Stimulated activated CD4-positive, alpha-beta T cell treated with anti-CD3 and anti-CD28 coated beads, Interleukin-12 subunit alpha, Interleukin-12 subunit beta, amount 100 ng/mL, for 48 hours (primary cell): ENCODE measurements at regions not wholly inside any gene's neighbourhood (a gene's known extent, or its start where the extent isn't known, plus 50 kb on each side); places are given as distances from the start of the nearest gene placed in this dataset.

ENCODE experiments used
- DNase-seq, 3 donors: peaks; one replicate each; pipeline ENCODE4 v3.0.0-alpha.2; 2020; ENCODE audit warnings: low read depth in 2 of 3, low spot score in 1 of 3

DNA sequence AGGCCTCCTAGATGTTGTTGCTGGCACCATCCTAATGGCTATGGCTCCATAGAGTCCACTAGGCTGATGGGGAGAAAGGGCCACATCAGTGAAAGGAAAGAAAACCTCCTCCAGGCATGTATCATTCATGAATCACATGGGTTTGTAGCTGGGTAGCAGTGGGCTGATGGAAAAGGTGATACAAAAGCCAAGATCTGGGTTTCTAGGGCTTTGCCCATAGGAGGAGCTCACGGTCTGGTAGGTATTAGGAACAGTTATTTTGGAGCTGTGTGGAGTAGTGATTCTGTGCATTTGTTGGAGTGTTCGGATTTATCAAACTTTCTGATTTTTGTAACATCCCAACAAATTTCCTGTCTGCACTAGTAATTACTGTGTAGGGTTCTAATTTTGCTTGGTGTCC is 259.2 kb downstream of the SLC4A3 start:
- no peak for DNase-seq

DNA sequence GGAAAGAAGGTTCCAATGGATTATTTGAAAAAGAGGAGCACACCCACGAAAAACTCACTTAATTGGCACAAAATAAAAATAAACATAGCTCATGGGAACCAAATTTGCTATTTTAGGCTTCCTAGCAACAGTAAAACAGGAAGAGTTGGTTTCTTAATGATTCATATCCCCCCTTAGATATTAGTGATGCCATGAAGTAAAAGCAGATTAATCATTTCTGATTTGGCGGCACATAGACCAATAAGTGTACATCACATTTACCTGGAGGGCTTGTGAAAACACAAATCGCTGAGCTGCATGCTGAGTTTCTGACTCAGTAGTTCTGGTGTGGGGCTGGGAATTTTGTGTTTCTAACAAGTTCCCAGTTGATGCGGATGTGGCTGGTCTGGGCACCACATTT is 260.4 kb downstream of the SLC4A3 start:
- no peak for DNase-seq

DNA sequence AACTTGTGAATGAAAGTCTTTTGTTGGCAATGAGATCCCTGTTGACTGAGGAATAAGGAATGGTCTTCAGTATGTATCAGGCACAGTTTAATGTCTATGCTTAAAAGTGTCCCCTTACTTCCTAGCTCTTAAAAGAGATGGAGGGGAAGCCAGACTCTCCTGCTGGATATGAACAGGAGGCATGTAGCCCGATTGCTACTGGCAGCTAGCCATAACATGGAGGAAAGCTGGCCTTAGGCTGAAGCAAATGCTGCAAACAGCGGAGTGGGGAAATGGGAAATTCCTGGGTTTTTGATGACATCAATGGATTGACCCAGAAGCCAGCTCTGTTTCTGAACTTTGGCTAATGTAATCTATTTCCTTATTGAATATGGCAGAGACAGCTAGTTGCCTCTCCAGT is 266.1 kb downstream of the SLC4A3 start:
- DNase-seq = no peak

- no peak for DNase-seq
Measured at GRCh38 chr2:219897456-219897855, 270.0 kb downstream of the SLC4A3 start.

DNA sequence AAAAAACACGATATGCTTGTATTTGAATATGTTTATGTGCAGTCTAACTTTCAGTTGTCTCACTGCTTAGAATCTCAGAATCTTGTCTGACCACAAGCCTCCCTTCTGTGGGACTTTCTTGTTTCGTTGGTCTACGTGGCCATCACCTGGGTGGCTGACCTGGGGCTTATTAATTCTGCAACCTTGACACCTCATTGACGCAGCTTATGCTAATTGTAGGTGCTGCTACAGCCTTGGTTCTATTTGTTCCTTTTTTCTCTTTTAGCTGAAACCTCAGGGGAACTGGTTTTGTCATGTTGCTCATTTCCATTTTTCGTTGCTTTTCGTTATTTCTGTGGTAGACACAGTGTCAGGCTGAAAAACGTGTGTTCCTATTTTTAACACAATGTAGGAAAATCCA is 273.7 kb downstream of the SLC4A3 start:
- no peak for DNase-seq

- DNase-seq = no peak
Measured at GRCh38 chr2:219902891-219903552, 275.6 kb downstream of the SLC4A3 start.

DNA sequence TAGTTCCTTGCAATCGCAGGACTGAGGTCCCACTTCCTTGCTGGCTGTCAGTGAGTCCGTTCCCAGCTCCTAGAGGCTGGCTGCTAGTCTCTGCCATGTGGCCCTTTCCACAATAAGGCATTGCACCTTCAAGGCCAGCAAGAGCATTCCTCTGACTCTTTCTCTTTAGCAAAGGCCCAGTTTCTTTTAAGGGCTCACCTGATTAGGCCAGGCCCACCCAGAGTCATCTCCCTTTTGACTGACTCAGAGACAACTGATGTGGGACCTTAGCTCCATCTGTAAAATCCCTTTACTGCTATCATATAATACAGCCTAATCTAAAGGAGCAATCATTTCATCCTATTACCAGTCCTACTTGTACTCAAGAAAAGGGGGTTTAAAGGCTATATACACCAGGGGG is 278.2 kb downstream of the SLC4A3 start:
- DNase-seq = no peak

DNA sequence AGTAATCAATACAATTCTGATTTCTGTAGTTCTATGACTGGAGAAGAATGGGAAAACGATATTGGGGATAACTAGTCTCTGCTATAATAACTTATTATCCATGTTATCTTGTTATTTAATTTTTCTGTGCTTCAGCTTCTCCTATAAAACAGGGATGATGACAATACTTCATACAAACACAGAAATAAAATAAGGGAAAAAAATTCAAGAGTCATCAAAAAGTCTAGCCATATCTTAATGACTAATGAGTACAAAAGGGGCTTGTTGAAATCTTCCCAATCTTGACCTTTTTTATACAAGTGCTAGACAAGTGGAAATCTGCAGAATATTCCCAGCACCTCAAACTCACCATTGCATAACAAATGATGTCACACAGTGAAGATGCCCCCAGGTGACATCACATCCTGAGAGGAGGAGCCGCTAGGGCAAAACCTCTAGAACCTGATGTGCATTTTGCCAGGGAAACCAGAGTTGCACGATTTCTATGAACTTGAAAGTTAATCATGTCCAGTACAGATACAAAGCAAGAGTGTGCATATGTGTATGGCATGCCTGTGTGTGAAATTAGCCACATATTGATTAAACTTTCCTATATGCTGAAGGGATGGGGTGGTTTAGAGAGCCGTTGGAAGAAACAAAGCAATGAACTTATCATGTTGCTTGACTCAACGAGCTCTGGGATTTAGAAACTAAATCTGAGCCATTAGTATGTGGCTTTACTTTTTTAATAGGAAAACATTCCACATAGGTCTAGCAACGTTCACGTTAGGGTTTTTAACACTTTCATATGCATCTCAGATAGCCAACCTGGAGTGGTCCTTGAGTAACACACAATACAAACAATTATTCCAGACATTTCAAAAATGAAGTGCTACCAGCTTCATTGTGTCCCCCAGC is 278.9 kb downstream of the SLC4A3 start:
- no peak for DNase-seq

GRCh38 chr2:219907011-219907365 is 279.6 kb downstream of the SLC4A3 start:
- DNase-seq = no peak

GRCh38 chr2:219908538-219908937 is 281.1 kb downstream of the SLC4A3 start:
- DNase-seq = no peak

GRCh38 chr2:219911541-219911940 is 284.1 kb downstream of the SLC4A3 start:
- no peak for DNase-seq

DNA sequence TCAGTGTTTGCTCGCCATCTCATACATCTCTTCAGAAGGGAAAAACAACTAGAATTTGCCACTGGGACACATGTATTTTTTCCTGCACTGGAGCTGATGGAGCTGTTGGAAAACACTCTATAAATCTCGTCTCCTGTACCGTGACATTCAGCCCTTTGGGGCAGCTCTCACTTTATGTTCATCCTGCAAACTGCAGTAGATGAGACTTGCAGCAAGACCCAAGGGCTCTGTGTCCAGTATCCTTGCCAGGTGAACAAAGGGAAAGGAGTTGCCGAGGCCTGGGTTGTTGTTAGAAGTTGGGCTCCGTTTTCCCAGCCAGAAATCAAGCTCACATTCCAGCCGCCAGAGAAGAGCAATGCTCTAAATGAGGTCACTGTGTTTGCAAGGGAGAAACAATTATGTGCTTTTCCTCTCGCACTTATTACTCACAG is 285.1 kb downstream of the SLC4A3 start:
- DNase-seq = no peak

- DNase-seq = no peak
Measured at GRCh38 chr2:219914577-219914976, 287.1 kb downstream of the SLC4A3 start.

GRCh38 chr2:219916281-219916680 is 288.9 kb downstream of the SLC4A3 start:
- DNase-seq = no peak

GRCh38 chr2:219916726-219917440 is 289.5 kb downstream of the SLC4A3 start:
- no peak for DNase-seq

GRCh38 chr2:219918254-219918653 is 290.8 kb downstream of the SLC4A3 start:
- DNase-seq = no peak

DNA sequence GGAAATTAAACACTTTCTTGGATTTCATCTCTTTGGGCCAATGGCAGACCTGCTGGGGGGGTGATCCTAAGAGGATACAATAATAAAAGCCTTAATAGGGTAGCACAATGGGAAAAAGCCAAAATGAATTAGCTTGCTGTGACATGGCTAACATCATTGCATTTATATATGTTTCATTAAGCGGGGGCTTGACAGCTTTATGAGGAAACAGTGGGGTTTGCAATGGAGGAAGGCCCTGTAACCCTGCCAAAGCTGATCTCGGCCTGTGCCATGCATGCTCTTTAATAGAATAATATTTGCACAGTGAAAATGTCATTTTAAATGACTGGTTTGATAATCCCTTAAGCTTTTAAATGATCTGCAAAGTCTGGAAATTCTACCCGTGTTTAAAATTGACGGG is 291.5 kb downstream of the SLC4A3 start:
- no peak for DNase-seq

GRCh38 chr2:219919506-219919905 is 292.1 kb downstream of the SLC4A3 start:
- no peak for DNase-seq

DNA sequence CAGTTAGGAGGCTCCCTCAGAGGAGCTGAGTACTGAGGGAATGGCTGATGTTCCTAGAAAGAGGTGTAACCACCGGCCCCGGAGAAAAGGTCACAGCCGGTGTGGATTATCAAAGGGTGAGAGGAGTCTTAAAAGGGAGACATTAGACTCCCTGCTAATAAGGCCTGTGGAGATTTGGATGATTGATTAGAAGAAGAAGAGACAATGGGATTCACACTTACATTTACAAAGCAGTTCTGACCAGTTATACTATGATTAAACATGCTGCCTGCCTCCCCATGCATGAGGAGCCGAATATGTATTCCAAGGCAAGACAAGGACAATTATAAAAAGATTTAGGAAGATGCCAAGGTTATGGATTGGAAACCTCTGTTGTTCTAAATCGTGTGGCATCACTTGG is 302.4 kb downstream of the SLC4A3 start:
- DNase-seq = no peak

- no peak for DNase-seq
Measured at GRCh38 chr2:219939647-219940046, 312.2 kb downstream of the SLC4A3 start.

DNA sequence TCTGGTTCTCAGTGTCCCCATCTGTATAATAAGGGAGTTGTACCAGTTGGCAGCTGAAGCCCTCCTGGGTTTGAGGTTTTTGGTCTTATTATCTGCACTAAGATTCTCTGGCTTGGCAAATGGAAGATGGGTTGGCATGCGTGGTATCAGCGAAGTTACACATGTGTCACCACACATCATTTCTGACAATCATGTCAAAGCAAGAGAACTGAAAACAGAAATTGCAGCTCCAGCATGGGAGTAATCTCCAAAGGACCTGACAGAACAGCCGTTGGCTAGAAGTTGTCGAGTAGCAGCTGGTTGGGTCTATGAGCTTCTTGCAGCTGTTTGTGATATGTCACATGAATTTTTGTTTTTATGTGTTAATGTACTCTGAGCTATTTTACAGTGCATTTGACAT is 317.4 kb downstream of the SLC4A3 start:
- DNase-seq = no peak

DNA sequence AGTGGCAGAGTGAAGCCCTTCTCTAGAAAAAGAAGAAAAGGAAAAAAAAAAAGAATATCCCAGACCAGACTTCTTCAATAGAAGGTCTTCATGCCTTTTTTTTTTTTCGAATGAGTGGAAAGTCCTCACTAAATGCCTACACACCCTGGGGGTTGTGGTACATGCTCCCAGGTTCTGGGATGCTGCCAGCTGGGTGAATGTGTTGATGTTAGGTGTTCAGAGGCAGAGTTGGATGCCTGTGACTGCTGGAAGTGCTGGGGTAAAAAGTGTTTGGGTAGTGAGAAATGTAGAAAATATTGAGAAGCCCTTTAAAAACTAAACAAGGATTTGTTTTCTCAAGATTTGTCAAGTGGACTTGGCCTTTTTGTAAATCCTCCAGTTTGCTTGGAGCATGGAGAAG is 318.6 kb downstream of the SLC4A3 start:
- no peak for DNase-seq
